ENCODE measurements at regions not wholly inside any gene's neighbourhood (a gene's known extent, or its start where the extent isn't known, plus 50 kb on each side); places are given as distances from the start of the nearest gene placed in this dataset.

GRCh38 chr1:30324251-30325084 is 398.9 kb downstream of the MATN1 start:
- Histone ChIP-seq H3K9ac (ENCODE audit: low read depth in 1 of 2, low read length in 2 of 2) (no peak overlapping the region), H3K4me1 (ENCODE audit: control insufficient read depth in 2 of 2, insufficient read depth in 2 of 2, low read length in 2 of 2) (no peaks in the 10 kb centered on the region), H3K27me3 (ENCODE audit: control insufficient read depth in 2 of 2, insufficient read depth in 2 of 2, low read length in 2 of 2) (peaks cover 0 to 2% of the 10 kb centered on the region in 2 donors), H3K4me3 (ENCODE audit: low read length in 2 of 2) (no peak overlapping the region), H3K9me3 (ENCODE audit: control insufficient read depth in 2 of 2, low read length in 2 of 2) (no peaks in the 10 kb centered on the region), H3K36me3 (ENCODE audit: control insufficient read depth in 2 of 2, insufficient read depth in 2 of 2, low read length in 2 of 2) (no peaks in the 10 kb centered on the region), H3K27ac (ENCODE audit: low read depth in 2 of 2, low read length in 2 of 2) (no peak overlapping the region)

GRCh38 chr1:30323841-30324240 is 399.5 kb downstream of the MATN1 start:
- Histone ChIP-seq H3K4me3 (ENCODE audit: low read length in 2 of 2) (no peak overlapping the region), H3K9me3 (ENCODE audit: control insufficient read depth in 2 of 2, low read length in 2 of 2) (no peaks in the 10 kb centered on the region), H3K36me3 (ENCODE audit: control insufficient read depth in 2 of 2, insufficient read depth in 2 of 2, low read length in 2 of 2) (no peaks in the 10 kb centered on the region), H3K9ac (ENCODE audit: low read depth in 1 of 2, low read length in 2 of 2) (no peak overlapping the region), H3K4me1 (ENCODE audit: control insufficient read depth in 2 of 2, insufficient read depth in 2 of 2, low read length in 2 of 2) (no peaks in the 10 kb centered on the region), H3K27ac (ENCODE audit: low read depth in 2 of 2, low read length in 2 of 2) (no peak overlapping the region), H3K27me3 (ENCODE audit: control insufficient read depth in 2 of 2, insufficient read depth in 2 of 2, low read length in 2 of 2) (peaks cover 0 to 2% of the 10 kb centered on the region in 2 donors)

- Histone ChIP-seq H3K36me3 (ENCODE audit: control insufficient read depth in 2 of 2, insufficient read depth in 2 of 2, low read length in 2 of 2) (no peaks in the 10 kb centered on the region), H3K9ac (ENCODE audit: low read depth in 1 of 2, low read length in 2 of 2) (no peak overlapping the region), H3K4me3 (ENCODE audit: low read length in 2 of 2) (no peak overlapping the region), H3K4me1 (ENCODE audit: control insufficient read depth in 2 of 2, insufficient read depth in 2 of 2, low read length in 2 of 2) (no peaks in the 10 kb centered on the region), H3K27me3 (ENCODE audit: control insufficient read depth in 2 of 2, insufficient read depth in 2 of 2, low read length in 2 of 2) (peaks cover 0 to 2% of the 10 kb centered on the region in 2 donors), H3K9me3 (ENCODE audit: control insufficient read depth in 2 of 2, low read length in 2 of 2) (no peaks in the 10 kb centered on the region), H3K27ac (ENCODE audit: low read depth in 2 of 2, low read length in 2 of 2) (no peak overlapping the region)
Observed at GRCh38 chr1:30323352-30323751, 400.0 kb downstream of the MATN1 start.

GRCh38 chr1:30322859-30323257 is 400.5 kb downstream of the MATN1 start:
- H3K9ac ChIP-seq (ENCODE audit: low read depth in 1 of 2, low read length in 2 of 2), result no peak overlapping the region
- no peak overlapping the region for H3K27ac ChIP-seq (ENCODE audit: low read depth in 2 of 2, low read length in 2 of 2)
- H3K4me3 ChIP-seq (ENCODE audit: low read length in 2 of 2), result no peak overlapping the region
- H3K4me1 ChIP-seq (ENCODE audit: control insufficient read depth in 2 of 2, insufficient read depth in 2 of 2, low read length in 2 of 2), result no peaks in the 10 kb centered on the region
- no peaks in the 10 kb centered on the region for H3K36me3 ChIP-seq (ENCODE audit: control insufficient read depth in 2 of 2, insufficient read depth in 2 of 2, low read length in 2 of 2)
- H3K9me3 ChIP-seq (ENCODE audit: control insufficient read depth in 2 of 2, low read length in 2 of 2), result no peaks in the 10 kb centered on the region
- peaks cover 0 to 2% of the 10 kb centered on the region in 2 donors for H3K27me3 ChIP-seq (ENCODE audit: control insufficient read depth in 2 of 2, insufficient read depth in 2 of 2, low read length in 2 of 2)

GRCh38 chr1:30321996-30322858 is 401.2 kb downstream of the MATN1 start:
- Histone ChIP-seq H3K36me3 (ENCODE audit: control insufficient read depth in 2 of 2, insufficient read depth in 2 of 2, low read length in 2 of 2) (no peaks in the 10 kb centered on the region), H3K27me3 (ENCODE audit: control insufficient read depth in 2 of 2, insufficient read depth in 2 of 2, low read length in 2 of 2) (peaks cover 0 to 2% of the 10 kb centered on the region in 2 donors), H3K4me3 (ENCODE audit: low read length in 2 of 2) (no peak overlapping the region), H3K9ac (ENCODE audit: low read depth in 1 of 2, low read length in 2 of 2) (no peak overlapping the region), H3K27ac (ENCODE audit: low read depth in 2 of 2, low read length in 2 of 2) (no peak overlapping the region), H3K9me3 (ENCODE audit: control insufficient read depth in 2 of 2, low read length in 2 of 2) (no peaks in the 10 kb centered on the region), H3K4me1 (ENCODE audit: control insufficient read depth in 2 of 2, insufficient read depth in 2 of 2, low read length in 2 of 2) (no peaks in the 10 kb centered on the region)

GRCh38 chr1:30321246-30321910 is 402.0 kb downstream of the MATN1 start:
- H3K9me3 ChIP-seq (ENCODE audit: control insufficient read depth in 2 of 2, low read length in 2 of 2), result no peaks in the 10 kb centered on the region
- no peaks in the 10 kb centered on the region for H3K4me1 ChIP-seq (ENCODE audit: control insufficient read depth in 2 of 2, insufficient read depth in 2 of 2, low read length in 2 of 2)
- no peaks in the 10 kb centered on the region for H3K36me3 ChIP-seq (ENCODE audit: control insufficient read depth in 2 of 2, insufficient read depth in 2 of 2, low read length in 2 of 2)
- peaks cover 0 to 2% of the 10 kb centered on the region in 2 donors for H3K27me3 ChIP-seq (ENCODE audit: control insufficient read depth in 2 of 2, insufficient read depth in 2 of 2, low read length in 2 of 2)
- no peak overlapping the region for H3K4me3 ChIP-seq (ENCODE audit: low read length in 2 of 2)
- H3K27ac ChIP-seq (ENCODE audit: low read depth in 2 of 2, low read length in 2 of 2), result no peak overlapping the region
- H3K9ac ChIP-seq (ENCODE audit: low read depth in 1 of 2, low read length in 2 of 2), result no peak overlapping the region

- Histone ChIP-seq H3K27me3 (ENCODE audit: control insufficient read depth in 2 of 2, insufficient read depth in 2 of 2, low read length in 2 of 2) (peaks cover 0 to 3% of the 10 kb centered on the region in 2 donors), H3K36me3 (ENCODE audit: control insufficient read depth in 2 of 2, insufficient read depth in 2 of 2, low read length in 2 of 2) (no peaks in the 10 kb centered on the region), H3K4me1 (ENCODE audit: control insufficient read depth in 2 of 2, insufficient read depth in 2 of 2, low read length in 2 of 2) (no peaks in the 10 kb centered on the region), H3K4me3 (ENCODE audit: low read length in 2 of 2) (no peak overlapping the region), H3K9me3 (ENCODE audit: control insufficient read depth in 2 of 2, low read length in 2 of 2) (no peaks in the 10 kb centered on the region), H3K9ac (ENCODE audit: low read depth in 1 of 2, low read length in 2 of 2) (no peak overlapping the region), H3K27ac (ENCODE audit: low read depth in 2 of 2, low read length in 2 of 2) (no peak overlapping the region)
Observed at GRCh38 chr1:30320581-30320890, 402.8 kb downstream of the MATN1 start.

GRCh38 chr1:30319765-30320580 is 403.4 kb downstream of the MATN1 start:
- peaks cover 0 to 5% of the 10 kb centered on the region in 2 donors for H3K27me3 ChIP-seq (ENCODE audit: control insufficient read depth in 2 of 2, insufficient read depth in 2 of 2, low read length in 2 of 2)
- H3K36me3 ChIP-seq (ENCODE audit: control insufficient read depth in 2 of 2, insufficient read depth in 2 of 2, low read length in 2 of 2), result no peaks in the 10 kb centered on the region
- no peak overlapping the region for H3K4me3 ChIP-seq (ENCODE audit: low read length in 2 of 2)
- no peak overlapping the region for H3K9ac ChIP-seq (ENCODE audit: low read depth in 1 of 2, low read length in 2 of 2)
- H3K4me1 ChIP-seq (ENCODE audit: control insufficient read depth in 2 of 2, insufficient read depth in 2 of 2, low read length in 2 of 2), result no peaks in the 10 kb centered on the region
- no peaks in the 10 kb centered on the region for H3K9me3 ChIP-seq (ENCODE audit: control insufficient read depth in 2 of 2, low read length in 2 of 2)
- no peak overlapping the region for H3K27ac ChIP-seq (ENCODE audit: low read depth in 2 of 2, low read length in 2 of 2)

GRCh38 chr1:30318864-30319718 is 404.3 kb downstream of the MATN1 start:
- no peak overlapping the region for H3K4me3 ChIP-seq (ENCODE audit: low read length in 2 of 2)
- no peaks in the 10 kb centered on the region for H3K36me3 ChIP-seq (ENCODE audit: control insufficient read depth in 2 of 2, insufficient read depth in 2 of 2, low read length in 2 of 2)
- no peak overlapping the region for H3K9ac ChIP-seq (ENCODE audit: low read depth in 1 of 2, low read length in 2 of 2)
- no peak overlapping the region for H3K27ac ChIP-seq (ENCODE audit: low read depth in 2 of 2, low read length in 2 of 2)
- no peaks in the 10 kb centered on the region for H3K4me1 ChIP-seq (ENCODE audit: control insufficient read depth in 2 of 2, insufficient read depth in 2 of 2, low read length in 2 of 2)
- peaks cover 0 to 5% of the 10 kb centered on the region in 2 donors for H3K27me3 ChIP-seq (ENCODE audit: control insufficient read depth in 2 of 2, insufficient read depth in 2 of 2, low read length in 2 of 2)
- no peaks in the 10 kb centered on the region for H3K9me3 ChIP-seq (ENCODE audit: control insufficient read depth in 2 of 2, low read length in 2 of 2)

Data from mucosa of rectum (tissue), 2 donors.